ACC112 (cell line): ENCODE measurements at regions not wholly inside any gene's neighbourhood (a gene's known extent, or its start where the extent isn't known, plus 50 kb on each side); places are given as distances from the start of the nearest gene placed in this dataset.
"Not testable (repeated sequence)": the region's sequence is repeated elsewhere in the genome, so short reads cannot be mapped to it uniquely, and the experiment has no call there.

Source experiments
- H2AFZ ChIP-seq: fragments of 200-600 bp; sonication (generic); one replicate; pipeline ENCODE4 v1.6.0; 2017; ENCODE audit warnings: antibody characterized with exemption, low read length; ENCODE audit not compliant: unreplicated experiment
- H3K27ac ChIP-seq: fragments of 200-600 bp; sonication (generic); 2 replicates; pipeline ENCODE4 v1.5.1; 2014; ENCODE audit warnings: low read depth, mild to moderate bottlenecking, antibody characterized with exemption, low read length, moderate library complexity
- H3K27me3 ChIP-seq: fragments of 200-600 bp; sonication (generic); 2 replicates; pipeline ENCODE4 v1.6.1; 2014; ENCODE audit warnings: mild to moderate bottlenecking, antibody characterized with exemption, low read length, moderate library complexity, mixed read lengths; ENCODE audit not compliant: insufficient read depth
- H3K36me3 ChIP-seq: fragments of 200-600 bp; sonication (generic); 2 replicates; pipeline ENCODE4 v1.6.1; 2016; ENCODE audit warnings: mild to moderate bottlenecking, antibody characterized with exemption, low read length, moderate library complexity, mixed read lengths; ENCODE audit not compliant: insufficient read depth
- H3K4me1 ChIP-seq: fragments of 200-600 bp; sonication (generic); one replicate; pipeline ENCODE4 v1.6.1; 2016; ENCODE audit warnings: low read length, mixed read lengths; ENCODE audit not compliant: insufficient read depth, unreplicated experiment, control insufficient read depth
- H3K4me3 ChIP-seq: fragments of 200-600 bp; sonication (generic); 2 replicates; pipeline ENCODE4 v1.5.1; 2014; ENCODE audit warnings: mild to moderate bottlenecking, low read depth, low read length
- H3K79me2 ChIP-seq: fragments of 200-600 bp; sonication (generic); one replicate; pipeline ENCODE4 v1.6.0; 2016; ENCODE audit warnings: low read length; ENCODE audit not compliant: control insufficient read depth, unreplicated experiment, insufficient read depth

DNA sequence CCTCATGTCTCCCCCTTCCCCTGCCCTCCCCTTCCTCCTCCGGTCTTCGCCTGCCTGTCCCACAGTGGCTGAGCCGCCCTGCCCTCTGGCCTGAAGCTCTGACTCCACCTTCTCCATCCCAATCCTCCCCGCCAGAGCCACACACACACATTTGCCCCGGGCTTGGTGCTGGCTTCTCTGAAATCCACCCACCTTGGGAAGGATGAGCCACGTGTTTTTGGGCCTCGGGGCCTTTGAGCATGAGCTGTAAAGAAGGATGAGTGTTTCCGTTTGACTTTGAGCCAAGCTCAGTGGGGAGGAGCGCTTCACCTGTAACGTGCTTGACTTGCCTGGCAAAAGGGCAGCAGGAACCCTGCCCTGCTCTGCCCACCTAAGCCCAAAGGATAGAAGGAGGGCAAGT lies 295.1 kb downstream of the SIPA1L2 start:
- H3K4me1 ChIP-seq: no peaks in the 10 kb centered on the region
- H3K4me3 ChIP-seq: no peak overlapping the region
- H3K79me2 ChIP-seq: no peaks in the 10 kb centered on the region
- no peak overlapping the region for H2AFZ ChIP-seq
- peaks cover 3% of the 10 kb centered on the region; the same call in 1 of the 2 replicates for H3K27me3 ChIP-seq
- no peak overlapping the region for H3K27ac ChIP-seq
- H3K36me3 ChIP-seq: no peaks in the 10 kb centered on the region

DNA sequence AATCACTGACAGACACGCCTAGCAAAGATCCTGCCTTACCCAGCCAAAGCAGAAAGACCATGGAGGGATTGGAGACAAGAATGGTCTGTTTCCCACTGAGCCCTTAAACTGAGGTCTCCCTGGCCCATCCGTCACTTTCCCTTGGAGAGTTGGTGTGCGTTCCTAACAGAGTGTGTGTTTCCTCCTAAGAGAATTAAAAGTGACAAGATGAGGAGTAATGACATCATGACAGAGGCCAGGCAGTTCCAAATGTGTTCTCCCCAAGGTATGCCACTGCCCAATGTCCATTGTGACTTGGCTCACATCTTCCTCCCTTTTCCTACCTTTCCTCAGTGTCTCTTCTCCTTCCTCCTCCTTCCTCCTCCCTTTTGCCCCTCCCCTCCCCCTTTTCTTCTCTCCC lies 295.7 kb downstream of the SIPA1L2 start:
- no peaks in the 10 kb centered on the region for H3K4me1 ChIP-seq
- no peak overlapping the region for H3K4me3 ChIP-seq
- no peaks in the 10 kb centered on the region for H3K36me3 ChIP-seq
- no peaks in the 10 kb centered on the region for H3K79me2 ChIP-seq
- H3K27me3 ChIP-seq: peaks cover 3% of the 10 kb centered on the region; the same call in 1 of the 2 replicates
- no peak overlapping the region for H2AFZ ChIP-seq
- H3K27ac ChIP-seq: no peak overlapping the region

DNA sequence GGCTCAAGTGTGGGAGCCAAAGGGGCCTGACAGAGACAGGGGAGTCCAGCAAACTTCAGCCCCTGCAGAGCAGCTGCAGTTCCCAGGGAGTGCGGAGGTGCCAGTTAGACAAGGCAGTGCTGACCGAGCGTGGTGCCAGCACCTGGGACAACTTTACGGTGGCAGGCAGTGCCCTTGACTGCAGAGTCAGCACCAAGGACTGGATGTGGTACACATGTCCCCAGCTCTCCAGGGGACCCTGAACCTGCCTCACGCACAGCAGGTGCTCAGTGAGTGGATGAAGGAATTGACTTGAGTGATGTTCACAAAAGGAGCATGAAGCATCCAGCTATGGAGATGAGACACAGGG lies 296.5 kb downstream of the SIPA1L2 start:
- Histone ChIP-seq H3K79me2 (no peaks in the 10 kb centered on the region), H3K4me1 (no peaks in the 10 kb centered on the region), H3K36me3 (no peaks in the 10 kb centered on the region), H3K4me3 (no peak overlapping the region), H2AFZ (no peak overlapping the region), H3K27me3 (peaks cover 3% of the 10 kb centered on the region; the same call in 1 of the 2 replicates), H3K27ac (no peak overlapping the region)

DNA sequence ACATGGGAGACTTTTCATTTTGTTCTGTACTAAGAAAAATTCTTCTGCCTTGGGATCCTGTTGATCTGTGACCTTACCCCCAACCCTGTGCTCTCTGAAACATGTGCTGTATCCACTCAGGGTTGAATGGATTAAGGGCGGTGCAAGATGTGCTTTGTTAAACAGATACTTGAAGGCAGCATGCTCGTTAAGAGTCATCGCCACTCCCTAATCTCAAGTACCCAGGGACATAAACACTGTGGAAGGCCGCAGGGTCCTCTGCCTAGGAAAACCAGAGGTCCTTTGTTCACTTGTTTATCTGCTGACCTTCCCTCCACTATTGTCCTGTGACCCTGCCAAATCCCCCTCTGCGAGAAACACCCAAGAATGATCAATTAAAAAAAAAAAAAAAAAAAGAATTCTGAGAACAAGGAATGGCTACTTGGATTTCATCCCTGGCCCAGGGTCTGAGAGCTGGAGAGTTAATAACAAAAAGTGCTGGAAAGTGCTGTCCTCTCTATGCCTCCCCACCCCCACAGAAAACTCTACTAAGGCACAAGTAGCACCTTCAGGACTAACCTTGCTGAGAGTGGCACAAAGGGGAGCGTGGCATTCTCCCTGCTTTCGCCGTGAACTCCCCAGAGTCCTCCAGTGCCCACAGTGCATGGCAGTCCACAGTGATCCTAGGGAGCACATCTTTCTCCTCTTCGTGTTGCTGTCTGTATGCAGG lies 297.1 kb downstream of the SIPA1L2 start:
- H3K4me1 ChIP-seq, H2AFZ ChIP-seq, H3K27ac ChIP-seq, H3K79me2 ChIP-seq, H3K4me3 ChIP-seq, H3K27me3 ChIP-seq, H3K36me3 ChIP-seq: not testable (repeated sequence)

DNA sequence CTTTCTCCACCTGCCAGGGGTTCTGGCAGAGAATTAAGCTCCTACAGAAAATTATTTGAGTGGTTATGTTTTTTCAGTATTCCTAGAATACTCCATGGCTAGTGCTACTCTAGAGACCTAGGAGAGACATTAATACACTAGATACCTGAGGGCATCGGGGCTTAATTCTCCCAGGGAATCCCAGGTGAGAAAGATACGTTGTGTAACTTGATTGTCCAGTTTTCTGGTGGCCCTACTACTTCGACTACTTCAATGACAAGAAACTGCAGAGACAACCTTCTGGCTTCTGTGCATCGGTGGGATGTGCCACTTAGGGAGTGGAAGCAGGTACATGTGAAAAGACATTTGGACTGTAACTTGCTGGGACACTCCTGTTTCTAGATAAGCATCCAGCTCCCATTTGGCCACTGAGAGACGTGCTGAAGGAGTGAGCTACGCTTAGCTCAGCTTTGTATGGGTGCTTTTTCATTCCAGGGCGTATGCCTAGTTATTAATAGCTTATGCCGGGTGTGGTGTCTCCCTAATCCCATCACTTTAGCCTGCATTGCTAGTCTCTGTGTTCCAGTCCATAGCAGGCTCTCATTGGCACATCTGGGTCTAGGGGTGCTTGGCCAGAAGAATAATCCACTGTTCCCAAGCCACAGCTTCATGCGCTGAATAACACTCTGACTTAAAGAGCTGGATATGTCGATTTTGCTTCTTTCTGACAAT lies 300.7 kb downstream of the SIPA1L2 start:
- no peak overlapping the region for H3K4me3 ChIP-seq
- H2AFZ ChIP-seq: no peak overlapping the region
- peaks cover 3% of the 10 kb centered on the region; the same call in 1 of the 2 replicates for H3K27me3 ChIP-seq
- H3K4me1 ChIP-seq: no peaks in the 10 kb centered on the region
- no peaks in the 10 kb centered on the region for H3K36me3 ChIP-seq
- no peaks in the 10 kb centered on the region for H3K79me2 ChIP-seq
- H3K27ac ChIP-seq: no peak overlapping the region

DNA sequence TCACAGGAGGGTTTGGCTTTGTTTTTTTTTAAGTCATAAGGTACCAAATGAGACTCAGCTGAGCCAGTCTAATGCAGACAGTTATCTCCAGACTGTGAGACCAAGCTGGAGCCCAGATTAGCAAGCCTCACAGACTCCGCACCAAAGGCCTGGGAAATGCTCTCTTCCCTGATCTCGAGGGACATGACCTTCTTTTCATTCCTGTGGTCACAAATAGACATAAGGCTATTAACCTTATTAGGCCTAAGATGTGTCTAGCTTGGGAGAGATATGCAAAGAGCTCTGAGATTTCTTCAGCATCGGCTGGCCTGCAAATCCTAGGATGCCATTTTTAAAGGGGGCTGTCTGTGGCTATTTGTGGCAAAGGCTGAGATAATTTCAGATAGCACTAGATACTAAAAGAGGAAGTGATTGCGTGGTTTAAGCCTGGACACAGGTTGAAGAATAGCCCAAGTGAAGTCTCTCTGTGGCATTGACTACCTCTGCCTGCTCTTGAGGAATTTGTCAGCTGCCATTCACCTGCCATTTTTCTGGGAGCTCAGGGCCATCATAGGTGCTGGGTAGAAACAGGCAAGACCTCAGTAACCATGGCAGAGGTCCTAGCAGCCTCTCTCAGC lies 301.3 kb downstream of the SIPA1L2 start:
- no peak overlapping the region for H3K4me3 ChIP-seq
- no peaks in the 10 kb centered on the region for H3K36me3 ChIP-seq
- H3K79me2 ChIP-seq: no peaks in the 10 kb centered on the region
- H3K27me3 ChIP-seq: peaks cover 3% of the 10 kb centered on the region; the same call in 1 of the 2 replicates
- no peak overlapping the region for H3K27ac ChIP-seq
- no peak overlapping the region for H2AFZ ChIP-seq
- H3K4me1 ChIP-seq: no peaks in the 10 kb centered on the region

DNA sequence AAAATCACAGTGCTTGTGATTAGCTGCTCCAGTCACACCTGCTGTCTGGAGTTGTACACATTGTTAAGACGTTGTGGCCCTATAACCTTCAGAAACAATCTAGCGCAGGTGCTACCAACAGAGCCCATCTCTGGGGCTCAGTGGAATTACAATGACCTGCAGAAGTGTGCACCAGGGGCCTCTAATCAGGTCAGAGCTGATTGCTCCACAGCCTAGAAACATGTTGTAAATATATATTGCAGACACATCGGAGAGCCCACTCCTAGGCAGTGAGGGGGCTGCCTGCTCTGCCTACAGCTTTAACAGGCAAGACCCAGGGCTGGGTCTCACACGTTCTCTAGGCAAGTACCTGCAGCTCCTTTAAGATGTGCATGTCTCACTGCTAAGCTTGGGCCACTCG lies 302.0 kb downstream of the SIPA1L2 start:
- Histone ChIP-seq H3K27me3 (no peaks in the 10 kb centered on the region; the same call in 1 of the 2 replicates), H3K79me2 (no peaks in the 10 kb centered on the region), H3K36me3 (no peaks in the 10 kb centered on the region), H3K4me3 (no peak overlapping the region), H3K27ac (no peak overlapping the region), H3K4me1 (no peaks in the 10 kb centered on the region), H2AFZ (no peak overlapping the region)

DNA sequence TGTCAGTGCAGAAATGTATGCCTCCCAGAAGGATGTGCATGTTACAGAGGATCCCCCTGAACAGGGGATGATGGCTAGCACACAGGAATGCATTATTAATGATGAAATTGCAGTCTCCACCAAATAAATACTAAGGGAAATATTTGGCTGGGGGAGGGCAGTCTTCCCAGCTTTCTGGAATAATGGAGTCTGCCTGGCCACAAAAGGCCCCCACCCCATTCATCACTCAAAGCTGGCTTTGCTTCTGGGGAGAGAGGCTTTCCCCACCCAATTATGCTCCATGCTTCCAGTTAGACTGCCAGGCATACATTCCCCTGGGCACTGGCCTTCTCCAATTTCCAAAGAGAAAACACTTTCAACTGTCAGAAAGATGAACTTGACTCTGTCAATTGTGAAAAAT lies 302.7 kb downstream of the SIPA1L2 start:
- no peaks in the 10 kb centered on the region for H3K79me2 ChIP-seq
- H3K27me3 ChIP-seq: no peaks in the 10 kb centered on the region; the same call in 1 of the 2 replicates
- H3K27ac ChIP-seq: no peak overlapping the region
- no peak overlapping the region for H3K4me3 ChIP-seq
- no peak overlapping the region for H2AFZ ChIP-seq
- no peaks in the 10 kb centered on the region for H3K36me3 ChIP-seq
- no peaks in the 10 kb centered on the region for H3K4me1 ChIP-seq

DNA sequence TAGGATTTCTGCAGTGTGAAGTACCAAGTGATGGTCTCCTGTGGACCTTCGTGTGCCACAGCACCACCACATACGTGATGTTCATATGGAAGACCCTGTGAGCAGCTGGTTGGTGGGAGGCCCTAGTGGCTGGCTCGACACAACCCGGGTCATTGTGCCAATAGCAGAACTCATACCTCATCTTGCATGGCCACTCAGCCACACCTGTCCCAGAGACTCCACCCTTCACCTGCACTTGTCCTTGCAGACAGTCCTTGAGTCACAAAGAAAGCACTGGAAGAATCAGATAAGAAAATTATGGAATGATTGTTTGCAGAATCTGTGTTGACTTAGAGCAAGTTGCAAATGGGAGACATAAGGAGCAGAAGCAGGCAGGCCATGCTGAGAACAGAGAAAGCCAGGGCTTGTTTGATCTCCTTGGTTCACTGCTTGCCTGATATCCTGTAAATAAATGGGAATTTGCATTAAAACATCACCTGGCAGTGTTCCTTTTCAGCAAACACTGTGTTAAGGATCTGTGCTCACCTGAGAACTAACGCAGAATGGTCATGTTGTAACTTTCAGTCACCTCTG lies 307.7 kb downstream of the SIPA1L2 start:
- H3K4me3 ChIP-seq: no peak overlapping the region
- H2AFZ ChIP-seq: no peak overlapping the region
- no peaks in the 10 kb centered on the region for H3K36me3 ChIP-seq
- no peaks in the 10 kb centered on the region for H3K79me2 ChIP-seq
- no peaks in the 10 kb centered on the region; the same call in 1 of the 2 replicates for H3K27me3 ChIP-seq
- no peaks in the 10 kb centered on the region for H3K4me1 ChIP-seq
- no peak overlapping the region for H3K27ac ChIP-seq

DNA sequence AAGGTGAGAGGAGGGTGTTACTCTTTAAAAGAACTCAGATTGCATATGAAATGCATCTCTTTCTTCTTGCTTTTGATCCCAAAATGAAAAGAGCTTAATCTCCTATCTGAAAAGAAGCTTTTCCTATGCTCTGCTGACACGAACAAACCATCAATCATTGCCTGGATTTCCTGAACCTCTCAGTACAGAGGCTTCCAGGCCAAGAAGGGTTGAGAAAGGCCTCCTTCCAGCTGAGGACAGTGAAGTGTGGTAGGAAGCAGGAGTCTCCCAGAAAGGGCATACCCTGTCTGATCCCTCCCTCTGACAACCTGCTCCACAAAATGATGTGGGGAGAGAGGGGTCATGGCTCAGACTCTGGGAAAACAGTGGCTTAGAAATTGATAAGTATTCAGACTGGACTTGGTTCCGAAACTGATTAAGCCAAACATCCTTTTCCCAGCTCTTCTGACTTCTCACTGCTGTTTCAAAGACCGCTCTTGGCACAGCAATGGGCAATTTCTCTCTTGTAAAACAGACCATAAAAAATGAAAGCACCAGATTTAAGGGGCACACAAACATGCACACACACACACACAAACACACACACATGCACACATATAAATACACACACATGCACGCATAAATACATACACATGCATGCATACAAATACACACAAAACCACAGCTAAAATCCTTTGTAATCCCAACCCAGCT lies 310.3 kb downstream of the SIPA1L2 start:
- Histone ChIP-seq H3K4me1 (peaks cover 4% of the 10 kb centered on the region), H3K79me2 (no peaks in the 10 kb centered on the region), H3K27ac (no peak overlapping the region), H3K36me3 (no peaks in the 10 kb centered on the region), H2AFZ (no peak overlapping the region), H3K27me3 (no peaks in the 10 kb centered on the region; the same call in 1 of the 2 replicates), H3K4me3 (no peak overlapping the region)
